Left ventricle myocardium inferior (tissue), 1 donor: ENCODE measurements at regions not wholly inside any gene's neighbourhood (a gene's known extent, or its start where the extent isn't known, plus 50 kb on each side); places are given as distances from the start of the nearest gene placed in this dataset.

Source experiments
- DNase-seq: peaks from one replicate; pipeline ENCODE4 v3.0.0-alpha.2; 2020
- H3K27ac ChIP-seq: fragments of 200-600 bp; replicated peaks from 2 replicates; pipeline ENCODE4 v1.8.0; 2021
- H3K27me3 ChIP-seq: fragments of 200-600 bp; 2 replicates; pipeline ENCODE4 v1.8.0; 2021; ENCODE audit warnings: low read depth
- H3K36me3 ChIP-seq: fragments of 200-600 bp; 2 replicates; pipeline ENCODE4 v1.8.0; 2021
- H3K4me1 ChIP-seq: fragments of 200-600 bp; 2 replicates; pipeline ENCODE4 v1.8.0; 2021
- H3K4me3 ChIP-seq: fragments of 200-600 bp; 2 replicates; pipeline ENCODE4 v1.8.0; 2021; ENCODE audit warnings: mild to moderate bottlenecking, moderate library complexity
- H3K9me3 ChIP-seq: fragments of 200-600 bp; replicated peaks from 2 replicates; pipeline ENCODE4 v1.8.0; 2021
- intact Hi-C: fragments of 100-400 bp; cut with micrococcal nuclease; formaldehyde crosslinking; loops from one replicate; pipeline ENCODE4 v1.11.0; 2022
- TF ChIP-seq, protein P1 (sequence below): fragments of 200-600 bp; IDR thresholded peaks from 2 replicates; pipeline ENCODE4 v1.8.0; 2021; ENCODE audit warnings: antibody characterized with exemption, mild to moderate bottlenecking, borderline replicate concordance
- donor health status: DM: no; HTN: yes; CAD: no; lungs with severe emphysema.

GRCh38 chr14:28681681-28682080, 84.9 kb upstream of the FOXG1 start:
- Histone ChIP-seq H3K27ac (no peak overlapping the region), H3K4me1 (no peaks in the 10 kb centered on the region), H3K27me3 (no peaks in the 10 kb centered on the region), H3K36me3 (no peaks in the 10 kb centered on the region), H3K4me3 (no peak overlapping the region), H3K9me3 (peaks cover 26% of the 10 kb centered on the region)
- TF ChIP-seq, protein P1, sequence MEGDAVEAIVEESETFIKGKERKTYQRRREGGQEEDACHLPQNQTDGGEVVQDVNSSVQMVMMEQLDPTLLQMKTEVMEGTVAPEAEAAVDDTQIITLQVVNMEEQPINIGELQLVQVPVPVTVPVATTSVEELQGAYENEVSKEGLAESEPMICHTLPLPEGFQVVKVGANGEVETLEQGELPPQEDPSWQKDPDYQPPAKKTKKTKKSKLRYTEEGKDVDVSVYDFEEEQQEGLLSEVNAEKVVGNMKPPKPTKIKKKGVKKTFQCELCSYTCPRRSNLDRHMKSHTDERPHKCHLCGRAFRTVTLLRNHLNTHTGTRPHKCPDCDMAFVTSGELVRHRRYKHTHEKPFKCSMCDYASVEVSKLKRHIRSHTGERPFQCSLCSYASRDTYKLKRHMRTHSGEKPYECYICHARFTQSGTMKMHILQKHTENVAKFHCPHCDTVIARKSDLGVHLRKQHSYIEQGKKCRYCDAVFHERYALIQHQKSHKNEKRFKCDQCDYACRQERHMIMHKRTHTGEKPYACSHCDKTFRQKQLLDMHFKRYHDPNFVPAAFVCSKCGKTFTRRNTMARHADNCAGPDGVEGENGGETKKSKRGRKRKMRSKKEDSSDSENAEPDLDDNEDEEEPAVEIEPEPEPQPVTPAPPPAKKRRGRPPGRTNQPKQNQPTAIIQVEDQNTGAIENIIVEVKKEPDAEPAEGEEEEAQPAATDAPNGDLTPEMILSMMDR = no peak
- intact Hi-C loops = no loop called here
- DNase-seq = no peak

DNA sequence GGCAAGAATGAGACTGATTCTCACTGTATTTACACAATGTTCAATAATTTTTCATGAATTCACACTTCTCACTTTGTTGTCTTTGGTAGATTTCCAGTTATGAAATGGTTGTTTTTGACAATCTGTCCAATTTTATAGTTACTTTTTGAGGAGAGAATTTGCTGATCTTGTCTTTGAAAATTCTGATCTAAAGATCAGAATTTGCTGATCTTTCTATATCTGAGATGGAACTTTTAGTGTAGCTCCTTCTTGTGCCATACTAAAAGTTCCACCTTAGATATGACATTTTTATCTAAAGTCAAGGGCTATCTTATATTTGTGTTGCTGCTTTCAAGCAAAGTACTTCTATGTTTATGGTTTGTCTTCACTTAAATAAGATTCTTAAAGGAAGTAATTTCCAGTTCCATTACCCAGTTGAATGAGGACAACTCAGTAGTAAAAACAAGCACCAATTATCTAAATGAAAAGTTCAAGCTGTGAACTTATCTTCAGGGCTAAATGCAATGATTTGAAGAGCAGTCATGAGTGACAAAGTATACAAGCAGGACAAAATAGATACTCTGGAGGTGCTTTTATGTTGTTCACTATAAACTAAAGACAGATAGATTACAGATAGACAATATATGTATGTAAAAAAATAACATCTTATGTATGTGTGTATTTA, 76.4 kb upstream of the FOXG1 start:
- Histone ChIP-seq H3K9me3 (peaks cover 11% of the 10 kb centered on the region), H3K36me3 (no peaks in the 10 kb centered on the region), H3K4me1 (no peaks in the 10 kb centered on the region), H3K27me3 (no peaks in the 10 kb centered on the region), H3K4me3 (no peak overlapping the region), H3K27ac (no peak overlapping the region)
- intact Hi-C loops = no loop called here
- no peak for DNase-seq
- TF ChIP-seq, protein P1 = no peak

- Histone ChIP-seq H3K36me3 (no peaks in the 10 kb centered on the region), H3K4me1 (no peaks in the 10 kb centered on the region), H3K27me3 (no peaks in the 10 kb centered on the region), H3K4me3 (no peak overlapping the region), H3K9me3 (no peaks in the 10 kb centered on the region), H3K27ac (no peak overlapping the region)
- intact Hi-C loops = no loop called here
- no peak for DNase-seq
- TF ChIP-seq, protein P1 = no peak
Observed at GRCh38 chr14:28695109-28695508, 71.5 kb upstream of the FOXG1 start.

DNA sequence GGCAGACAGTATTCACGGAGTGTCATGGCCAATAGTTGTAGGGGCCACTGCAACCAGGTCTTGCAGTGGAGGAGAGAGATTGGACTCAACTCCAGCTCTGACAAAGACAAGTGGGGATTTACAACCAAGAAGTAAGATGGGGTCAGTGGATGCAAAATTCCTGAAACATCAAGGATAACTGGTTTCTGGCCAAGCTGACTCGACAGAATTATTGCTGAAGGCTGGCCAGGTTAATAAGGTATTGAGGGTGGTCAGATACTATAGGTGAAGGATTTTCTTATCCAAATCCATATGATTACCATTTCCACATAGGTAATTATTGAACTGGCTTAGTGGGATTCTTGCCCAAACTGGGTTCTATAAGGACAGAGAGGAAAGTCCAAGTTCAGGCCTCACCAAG, 64.9 kb upstream of the FOXG1 start:
- H3K4me1 ChIP-seq = no peaks in the 10 kb centered on the region
- TF ChIP-seq, protein P1 = no peak
- DNase-seq = no peak
- no peak overlapping the region for H3K4me3 ChIP-seq
- no peaks in the 10 kb centered on the region for H3K9me3 ChIP-seq
- intact Hi-C loops = no loop called here
- H3K36me3 ChIP-seq = no peaks in the 10 kb centered on the region
- H3K27me3 ChIP-seq = no peaks in the 10 kb centered on the region
- H3K27ac ChIP-seq = no peak overlapping the region

DNA sequence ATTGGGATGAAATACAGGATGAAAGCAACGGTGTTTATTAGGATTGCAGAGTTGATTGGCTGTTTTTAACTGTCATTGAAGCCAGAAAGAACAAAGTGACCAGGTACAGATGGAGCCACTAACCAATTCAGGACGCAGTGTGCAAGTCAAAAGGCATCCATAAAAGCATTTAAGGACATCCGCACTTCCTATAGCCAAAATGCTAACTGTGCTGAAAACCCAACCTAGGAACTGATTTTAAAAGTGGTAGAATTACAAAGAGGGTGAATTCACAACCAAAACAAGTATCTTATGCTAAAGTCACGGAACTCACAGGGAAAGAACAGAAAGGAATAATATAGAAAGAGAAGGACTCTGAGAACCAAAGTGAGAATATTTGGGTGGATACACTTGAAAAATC, 63.1 kb upstream of the FOXG1 start:
- Histone ChIP-seq H3K27ac (no peak overlapping the region), H3K4me1 (no peaks in the 10 kb centered on the region), H3K9me3 (no peaks in the 10 kb centered on the region), H3K4me3 (no peak overlapping the region), H3K36me3 (no peaks in the 10 kb centered on the region), H3K27me3 (no peaks in the 10 kb centered on the region)
- intact Hi-C loops = no loop called here
- TF ChIP-seq, protein P1 = no peak
- no peak for DNase-seq
